HS-5 (cell line): ENCODE measurements at regions not wholly inside any gene's neighbourhood (a gene's known extent, or its start where the extent isn't known, plus 50 kb on each side); places are given as distances from the start of the nearest gene placed in this dataset.
"Not testable (repeated sequence)": the region's sequence is repeated elsewhere in the genome, so short reads cannot be mapped to it uniquely, and the experiment has no call there.

Experiments
- DNase-seq: peaks from one replicate; pipeline ENCODE4 v3.0.0-alpha.2; 2012; ENCODE audit warnings: low read depth

- no peak for DNase-seq
Measured at GRCh38 chr20:12113468-12114371, 196.0 kb downstream of the BTBD3 start.

GRCh38 chr20:12129114-12129513 lies 211.4 kb downstream of the BTBD3 start:
- not testable (repeated sequence) for DNase-seq

DNA sequence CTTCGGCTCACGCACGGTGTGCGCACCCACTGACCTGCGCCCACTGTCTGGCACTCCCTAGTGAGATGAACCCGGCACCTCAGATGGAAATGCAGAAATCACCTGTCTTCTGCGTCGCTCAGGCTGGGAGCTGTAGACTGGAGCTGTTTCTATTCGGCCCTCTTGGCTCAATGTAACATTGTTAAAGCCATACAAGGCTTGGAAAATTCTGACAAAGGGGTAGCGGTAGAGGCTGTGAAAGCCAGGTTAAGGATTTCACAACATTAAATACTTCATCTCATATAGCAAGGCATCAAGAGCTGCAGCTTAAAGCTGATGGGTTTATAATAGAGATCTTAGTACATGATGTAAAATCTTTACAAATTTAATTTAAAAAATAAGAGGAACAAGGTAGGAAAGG lies 211.8 kb downstream of the BTBD3 start:
- DNase-seq: not testable (repeated sequence)

DNA sequence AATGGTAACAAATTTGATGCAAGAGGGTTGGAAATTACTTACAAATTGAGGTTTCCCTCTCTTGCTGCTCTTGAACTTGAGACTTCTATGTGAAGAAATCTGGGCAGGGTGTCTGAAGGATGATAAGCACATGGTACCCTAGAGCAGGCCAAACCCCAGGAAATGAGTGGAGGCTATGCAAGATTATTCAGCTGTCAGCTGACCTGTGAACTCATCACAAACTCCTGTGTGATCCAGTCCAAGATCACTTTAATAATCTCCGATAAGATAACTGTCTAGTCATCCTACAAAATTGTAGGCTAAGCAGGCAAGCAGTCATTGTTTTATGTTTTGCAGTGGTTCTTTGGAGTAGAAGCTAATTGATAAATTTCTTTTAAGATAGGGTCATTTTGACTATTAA lies 213.1 kb downstream of the BTBD3 start:
- no peak for DNase-seq

DNA sequence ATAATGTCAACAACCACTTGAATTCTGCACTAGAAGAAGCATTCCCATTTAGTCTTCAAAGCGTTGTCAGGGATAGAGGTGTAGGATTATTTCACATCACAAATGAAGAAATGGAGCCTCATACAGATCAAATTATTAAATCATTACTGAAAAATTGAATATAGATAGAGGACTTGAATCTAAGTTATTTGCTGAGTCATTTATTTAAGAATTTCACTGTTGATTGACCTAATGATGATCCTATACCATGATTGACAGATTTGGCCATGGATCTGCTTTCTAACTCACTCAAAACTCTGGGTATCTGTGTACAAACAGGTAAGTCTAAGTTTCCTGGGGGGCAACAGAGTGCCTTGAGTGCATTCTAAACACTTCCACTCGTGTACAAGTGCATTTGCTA lies 215.9 kb downstream of the BTBD3 start:
- DNase-seq: no peak

DNA sequence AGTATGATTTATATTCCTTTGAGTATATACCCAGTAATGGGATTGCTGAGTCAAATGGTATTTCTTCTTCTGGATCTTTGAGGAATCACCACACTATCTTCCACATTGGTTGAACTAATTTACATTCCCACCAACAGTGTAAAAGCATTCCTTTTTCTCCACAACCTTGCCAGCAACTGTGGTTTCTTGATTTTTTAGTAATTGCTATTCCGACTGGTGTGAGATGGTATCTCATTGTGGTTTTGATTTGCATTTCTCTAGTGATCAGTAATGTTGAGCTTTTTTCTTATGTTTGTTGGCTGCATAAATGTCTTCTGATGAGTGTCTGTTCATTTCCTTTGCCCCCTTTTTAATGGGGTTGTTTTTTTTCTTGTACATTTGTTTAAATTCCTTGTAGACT lies 228.3 kb downstream of the BTBD3 start:
- not testable (repeated sequence) for DNase-seq

DNA sequence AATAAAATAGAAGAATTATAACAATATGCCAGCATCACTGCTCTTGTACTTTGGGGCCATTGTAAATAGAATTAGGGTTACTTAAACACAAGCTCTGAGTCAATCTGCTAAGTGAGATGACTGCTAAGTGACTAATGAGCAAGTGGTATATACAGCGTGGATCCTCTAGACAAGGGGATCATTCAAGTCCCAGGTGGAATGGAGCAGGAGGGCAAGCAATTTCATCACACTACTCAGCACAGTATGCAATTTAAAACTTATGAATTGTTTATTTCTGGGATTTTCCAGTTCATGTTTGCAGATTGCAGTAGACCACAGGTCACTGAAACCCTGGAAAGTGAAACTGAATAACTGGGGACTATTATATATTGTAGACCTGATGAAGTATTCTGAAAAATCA lies 235.3 kb downstream of the BTBD3 start:
- DNase-seq: peak; percentile 47

- DNase-seq: no peak
Measured at GRCh38 chr20:12153628-12154027, 235.9 kb downstream of the BTBD3 start.

GRCh38 chr20:12156252-12156651 lies 238.6 kb downstream of the BTBD3 start:
- DNase-seq: no peak

- no peak for DNase-seq
Measured at GRCh38 chr20:12159261-12159660, 241.6 kb downstream of the BTBD3 start.

DNA sequence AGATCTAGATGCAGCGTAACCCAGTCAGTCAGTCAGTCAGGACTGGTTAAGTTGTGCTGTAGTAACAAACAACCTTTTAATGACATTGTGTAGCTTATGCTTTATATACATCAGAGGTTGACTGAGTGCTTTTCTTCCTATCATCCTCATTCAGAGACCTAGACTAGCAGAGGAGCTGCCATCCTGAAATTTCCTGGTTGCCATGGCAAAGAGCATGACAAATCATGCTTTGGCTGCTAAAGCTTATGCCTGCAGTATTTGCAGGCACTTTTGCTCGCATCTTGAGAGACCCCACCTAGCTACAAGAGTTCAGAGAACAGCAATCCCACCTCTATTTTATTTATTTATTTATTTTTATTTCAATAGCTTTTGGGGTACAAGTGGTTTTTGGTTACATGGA lies 244.0 kb downstream of the BTBD3 start:
- no peak for DNase-seq

DNA sequence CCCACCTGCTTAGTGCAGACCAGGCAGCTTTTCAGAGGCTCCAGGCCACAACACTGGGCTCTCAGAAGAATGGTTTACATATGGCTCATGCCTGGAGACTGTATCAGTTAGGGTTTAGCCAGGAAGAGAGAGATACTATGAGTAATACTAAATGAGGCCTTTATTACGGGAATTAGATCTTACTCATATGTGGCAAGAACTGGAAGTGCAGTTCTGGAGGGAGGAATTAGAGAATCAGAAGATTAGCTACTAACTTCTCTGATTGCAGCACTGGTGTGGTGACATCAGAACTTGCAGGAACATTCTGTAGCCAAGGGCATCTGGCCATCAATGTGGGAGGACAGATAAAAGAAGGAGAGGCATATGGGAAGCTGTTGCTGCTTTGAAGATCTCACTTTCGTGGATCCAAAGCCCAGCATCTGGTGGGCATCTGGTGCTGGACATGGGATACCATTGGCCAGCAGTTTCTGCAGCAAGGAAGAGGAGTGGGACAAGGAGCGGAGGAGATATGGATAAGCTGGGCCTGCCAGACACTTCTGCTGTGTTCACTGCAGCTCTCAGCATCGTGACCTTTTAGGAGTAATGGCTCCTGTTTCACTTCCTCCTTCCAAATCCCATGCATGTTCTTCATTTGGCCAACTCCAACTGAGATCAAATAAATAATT lies 248.5 kb downstream of the BTBD3 start:
- DNase-seq: peak; percentile 80

- no peak for DNase-seq
Measured at GRCh38 chr20:12170406-12170805, 252.7 kb downstream of the BTBD3 start.

DNA sequence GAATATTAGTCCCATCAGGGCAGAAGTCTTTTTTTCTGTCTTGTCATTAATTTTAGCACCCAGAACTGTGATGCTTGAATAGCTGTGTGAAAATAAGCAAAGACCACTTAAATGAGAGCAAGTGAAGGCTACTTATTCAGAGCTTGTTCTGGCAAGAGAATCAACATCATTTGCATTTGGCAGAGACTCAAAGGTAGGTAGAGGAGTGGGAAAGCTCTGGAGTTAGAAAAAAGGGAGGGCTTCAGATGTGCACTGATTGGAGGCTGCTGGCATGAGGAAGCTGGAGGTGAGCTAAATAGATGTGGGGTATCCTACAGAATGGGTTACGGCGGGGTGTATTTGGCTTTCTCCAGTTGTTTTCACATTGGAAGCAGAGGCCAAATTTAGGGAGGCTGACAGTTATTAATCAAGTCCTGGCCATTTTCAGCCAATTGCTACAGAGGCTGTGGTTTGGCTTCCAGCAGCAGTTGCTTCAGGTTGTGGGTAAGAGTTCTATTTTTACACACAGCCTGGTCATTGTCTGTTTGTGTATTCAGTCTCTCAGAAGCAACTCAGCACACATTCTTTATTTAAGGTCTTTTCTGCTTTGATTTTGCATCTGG lies 254.3 kb downstream of the BTBD3 start:
- no peak for DNase-seq

GRCh38 chr20:12173347-12174012 lies 255.8 kb downstream of the BTBD3 start:
- no peak for DNase-seq

- no peak for DNase-seq
Measured at GRCh38 chr20:12175538-12175937, 257.8 kb downstream of the BTBD3 start.

GRCh38 chr20:12177657-12178293 lies 260.1 kb downstream of the BTBD3 start:
- no peak for DNase-seq

DNA sequence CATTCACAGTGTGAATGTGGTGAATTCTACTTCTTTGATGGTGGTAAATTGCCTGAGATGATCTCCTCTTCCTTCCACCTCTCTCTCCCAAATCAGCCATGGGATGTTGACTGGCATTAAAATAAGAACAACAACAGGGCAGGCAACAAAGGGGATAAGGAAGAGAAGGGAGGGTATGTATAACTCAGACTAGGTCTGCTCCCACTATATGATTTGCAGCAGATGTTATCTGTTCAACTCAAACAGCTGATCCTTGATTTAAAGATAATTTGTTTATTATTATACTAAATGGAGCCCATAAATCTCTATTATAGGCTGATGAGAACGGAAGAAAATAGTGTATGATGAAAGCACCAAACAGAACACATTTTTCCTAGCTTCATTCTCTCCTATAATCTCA lies 262.0 kb downstream of the BTBD3 start:
- DNase-seq: no peak

- DNase-seq: no peak
Measured at GRCh38 chr20:12180107-12180661, 262.5 kb downstream of the BTBD3 start.

DNA sequence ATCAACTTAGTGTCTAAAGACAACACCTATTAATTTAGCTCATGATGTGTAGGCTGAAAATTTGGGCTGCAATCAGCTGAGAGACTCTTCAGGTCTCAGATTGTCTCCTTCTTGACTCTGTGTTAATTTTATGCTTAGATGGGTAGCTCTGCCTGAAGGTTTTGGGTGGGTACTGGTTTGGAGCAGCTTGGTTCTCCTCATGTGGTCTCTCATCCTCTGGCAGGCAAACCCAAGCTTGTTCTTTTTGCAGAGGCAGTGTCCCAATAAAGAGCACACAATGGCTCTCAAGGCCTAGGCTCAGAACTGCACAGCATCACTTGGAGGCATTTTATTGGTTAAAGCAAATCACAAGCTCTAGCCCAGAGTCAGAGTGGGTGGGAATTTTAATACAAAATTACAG lies 280.6 kb downstream of the BTBD3 start:
- no peak for DNase-seq

- no peak for DNase-seq
Measured at GRCh38 chr20:12199703-12200102, 282.0 kb downstream of the BTBD3 start.
